NCI-H226 (cell line): ENCODE measurements at regions not wholly inside any gene's neighbourhood (a gene's known extent, or its start where the extent isn't known, plus 50 kb on each side); places are given as distances from the start of the nearest gene placed in this dataset.
A peak's percentile ranks its signal among the peaks of the same experiment; 100 is the strongest.
"Not testable (repeated sequence)": the region's sequence is repeated elsewhere in the genome, so short reads cannot be mapped to it uniquely, and the experiment has no call there.

Experiments used
- DNase-seq: peaks from one replicate; pipeline ENCODE4 v3.0.0-alpha.2; 2015

DNA sequence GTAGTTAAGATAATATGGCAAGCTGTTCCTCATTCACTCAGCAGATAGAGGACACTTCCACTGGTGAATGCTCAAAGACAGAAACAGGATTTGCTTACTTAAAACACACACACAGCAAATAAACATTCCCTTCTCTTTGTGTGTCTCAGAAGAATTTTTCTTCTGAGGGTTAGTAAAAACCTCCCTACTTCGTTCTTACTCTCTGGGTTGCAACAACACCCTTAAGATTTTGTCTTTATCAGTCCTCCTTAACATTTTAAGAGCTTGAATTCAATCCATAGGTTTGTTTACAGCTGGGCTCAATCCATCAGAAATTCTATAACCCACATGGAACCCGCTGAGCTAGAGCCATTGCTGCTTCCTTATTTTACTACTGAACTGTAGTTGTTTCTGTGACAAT lies 237.4 kb upstream of the PIK3R1 start:
- no peak for DNase-seq

DNA sequence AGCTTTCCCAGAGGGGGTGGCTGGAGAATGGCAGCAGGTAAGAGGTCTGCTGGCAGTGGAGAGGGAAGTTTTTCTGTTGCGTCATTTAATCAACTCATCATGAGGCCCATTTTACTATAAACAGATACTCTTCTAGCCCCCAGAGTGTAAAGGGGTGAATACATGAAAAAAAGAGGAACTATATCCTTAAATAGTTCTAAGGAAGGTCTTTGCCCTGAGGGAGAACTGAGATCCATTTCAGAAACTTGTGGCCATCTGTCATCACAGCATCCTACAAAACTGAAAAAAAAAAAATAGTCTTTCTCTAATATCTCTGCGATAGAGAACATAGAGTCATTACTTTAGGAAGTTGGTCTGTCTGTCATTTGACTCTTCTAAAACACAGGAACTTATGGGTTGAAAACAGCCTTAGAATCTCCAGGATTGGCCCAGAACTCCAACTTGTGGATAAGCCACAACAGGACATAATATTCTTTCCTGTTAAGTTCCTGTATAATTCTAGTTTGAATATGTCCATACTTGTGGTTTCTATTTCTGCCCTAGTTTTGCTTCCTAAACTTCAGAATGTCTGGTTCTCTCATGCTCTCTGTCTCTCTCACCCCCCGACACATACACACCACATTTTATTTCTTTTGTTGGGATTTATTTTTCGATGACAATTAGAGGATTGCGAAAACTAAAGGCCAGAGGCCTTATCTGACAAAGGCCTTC lies 238.5 kb upstream of the PIK3R1 start:
- no peak for DNase-seq

DNA sequence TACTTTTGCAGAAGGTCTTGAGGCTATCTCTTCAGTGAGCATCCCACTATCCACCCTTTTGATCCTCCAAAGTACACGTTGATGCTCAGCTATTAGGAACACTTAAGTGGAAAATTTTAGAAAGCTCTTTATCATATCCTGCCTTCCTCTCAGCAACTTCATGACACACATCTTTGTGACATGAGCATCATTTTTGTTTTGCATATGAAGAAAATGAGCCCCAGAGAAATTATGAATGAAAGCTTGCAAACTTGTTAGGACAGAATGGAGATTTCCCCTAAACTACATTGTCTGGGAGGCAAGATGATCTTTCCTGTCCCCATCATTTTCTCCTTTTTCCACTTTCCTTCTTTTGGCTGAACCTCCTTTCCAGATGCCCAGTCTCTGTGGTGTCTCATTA lies 239.4 kb upstream of the PIK3R1 start:
- DNase-seq: no peak

DNA sequence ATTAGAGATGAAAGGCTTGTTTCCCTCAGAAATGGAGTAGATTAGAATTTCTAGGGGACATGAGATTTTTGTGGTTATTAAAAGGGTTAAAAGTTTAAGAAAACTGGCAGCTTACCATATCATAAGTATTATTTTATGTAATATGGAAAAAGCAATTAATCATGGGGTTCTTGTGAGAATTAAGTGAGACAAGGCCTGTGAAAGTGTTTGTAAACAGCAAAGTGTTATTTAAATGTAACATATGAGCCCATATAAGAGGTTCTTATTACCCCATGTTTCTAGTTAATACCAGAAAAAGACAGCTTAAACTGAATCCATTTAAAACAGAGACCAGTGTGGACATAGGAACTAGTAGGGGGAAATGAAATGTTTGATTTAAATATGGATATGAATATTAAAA lies 241.1 kb upstream of the PIK3R1 start:
- no peak for DNase-seq

DNA sequence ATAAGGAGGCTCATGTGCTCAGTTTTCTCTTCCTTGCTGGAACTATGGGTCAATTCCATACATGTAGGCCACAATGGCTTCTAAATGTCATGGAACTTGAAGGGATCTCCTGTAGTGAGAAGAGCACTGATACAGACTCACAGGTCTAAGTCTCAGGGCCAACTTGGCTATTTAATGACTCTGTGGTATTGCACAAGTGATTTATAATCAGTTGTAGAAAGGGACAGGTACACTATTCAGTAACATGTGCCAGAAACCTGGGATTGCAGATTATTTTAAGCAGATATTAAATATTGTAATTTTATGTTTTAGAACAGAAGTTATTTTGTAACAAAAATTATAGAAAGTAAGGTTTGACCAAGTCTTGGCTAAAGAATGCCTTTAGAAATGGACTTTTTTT lies 241.5 kb upstream of the PIK3R1 start:
- no peak for DNase-seq

DNA sequence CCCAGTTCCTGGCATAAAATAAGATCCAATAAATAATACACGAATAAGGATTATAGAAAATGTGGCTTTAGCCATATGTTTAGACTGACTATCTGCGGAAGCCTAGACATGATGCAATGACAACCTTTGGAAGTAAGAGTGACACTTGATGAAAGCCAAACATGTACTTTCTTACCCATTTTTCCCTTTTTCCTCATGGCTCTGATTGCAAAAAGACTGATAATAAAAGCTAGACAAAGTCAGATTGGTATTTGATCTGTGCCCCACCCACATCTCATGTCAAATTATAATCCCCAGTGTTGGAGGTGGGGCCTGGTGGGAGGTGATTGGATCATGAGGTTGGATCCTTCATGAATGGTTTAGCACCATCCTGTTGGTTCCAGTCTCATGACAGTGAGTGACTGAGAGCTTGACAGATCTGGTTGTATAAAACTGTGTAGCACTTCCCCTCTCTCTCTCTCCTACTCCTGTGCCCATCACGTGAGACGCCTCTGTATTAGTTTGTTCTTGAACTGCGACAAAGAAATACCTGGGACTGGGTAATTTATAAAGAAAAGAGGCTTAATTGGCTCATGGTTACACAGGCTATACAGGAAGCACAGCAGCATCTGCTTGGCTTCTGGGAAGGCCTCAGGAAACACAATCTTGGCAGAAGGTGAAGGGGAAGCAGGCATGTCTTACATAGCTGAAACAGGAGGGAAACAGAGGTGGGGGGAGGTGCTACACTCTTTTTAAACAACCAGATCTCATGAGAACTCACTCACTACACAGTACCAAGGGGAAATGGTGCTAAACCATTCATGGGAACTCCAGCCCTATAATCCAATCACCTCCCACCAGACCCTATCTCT lies 243.4 kb upstream of the PIK3R1 start:
- DNase-seq: no peak

DNA sequence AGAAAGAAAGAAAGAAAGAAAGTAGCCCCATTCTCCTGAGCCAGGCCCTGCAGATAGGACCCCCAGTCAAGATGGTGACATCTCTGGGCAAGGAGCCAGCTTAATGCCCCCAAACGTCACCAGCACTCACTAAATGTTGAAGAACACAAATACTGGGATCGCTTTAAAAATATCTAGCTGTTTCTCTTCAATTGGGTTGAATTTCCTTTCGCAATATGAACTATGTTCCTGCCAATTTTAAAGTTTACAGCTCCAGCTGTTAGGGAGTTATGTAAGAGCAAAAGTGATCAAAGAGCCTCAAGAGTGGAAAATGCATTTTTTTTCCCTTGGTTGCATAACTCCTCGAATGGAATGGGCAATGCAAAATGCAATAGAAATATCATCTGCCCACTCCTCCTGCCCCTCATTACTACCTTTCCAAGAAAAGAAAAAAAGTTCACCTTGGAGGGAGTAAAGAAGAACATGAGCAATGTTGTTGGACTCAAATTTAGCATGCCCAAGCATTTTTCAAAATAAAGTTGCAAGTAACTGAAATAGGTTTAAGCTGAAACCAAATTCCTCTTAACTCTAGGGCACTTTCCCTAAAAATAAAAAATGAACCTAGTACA lies 244.2 kb upstream of the PIK3R1 start:
- peak; percentile 33 for DNase-seq

DNA sequence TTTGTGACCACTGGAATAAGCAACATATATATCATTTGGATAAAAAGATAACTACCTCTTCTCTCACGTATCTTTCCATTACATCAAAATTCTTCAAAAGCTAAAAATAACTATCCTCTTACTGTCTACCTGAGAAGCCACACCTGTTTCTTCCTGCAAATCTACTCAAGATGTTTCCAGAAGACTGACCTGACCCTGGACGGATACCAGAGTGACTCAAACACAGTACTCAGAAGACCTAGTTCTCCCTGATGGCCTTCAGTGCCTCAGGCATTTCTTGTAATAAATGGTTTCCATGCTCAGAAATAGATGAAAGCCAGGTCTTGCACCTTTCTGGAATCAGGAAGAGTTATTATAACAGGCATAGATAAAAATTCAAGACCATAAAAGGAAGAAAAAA lies 245.9 kb upstream of the PIK3R1 start:
- DNase-seq: no peak

DNA sequence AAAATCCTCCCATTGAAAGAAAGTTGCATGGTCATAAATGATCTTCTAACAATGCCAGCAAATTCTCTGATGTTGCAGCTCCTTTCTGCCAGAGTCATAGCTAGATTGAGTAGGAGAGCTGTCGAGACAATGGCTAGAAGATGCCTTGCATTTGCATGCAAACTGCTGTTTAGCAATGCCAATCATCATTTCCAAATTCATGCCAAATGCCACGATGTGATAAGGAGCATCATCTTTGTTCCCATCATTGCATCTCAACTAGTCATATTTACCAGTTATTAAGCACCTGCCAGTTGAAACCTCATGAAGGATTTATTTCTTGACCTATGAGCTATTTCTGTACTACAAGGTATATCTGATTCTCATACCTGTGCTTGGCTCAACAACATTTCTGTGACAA lies 246.4 kb upstream of the PIK3R1 start:
- no peak for DNase-seq

DNA sequence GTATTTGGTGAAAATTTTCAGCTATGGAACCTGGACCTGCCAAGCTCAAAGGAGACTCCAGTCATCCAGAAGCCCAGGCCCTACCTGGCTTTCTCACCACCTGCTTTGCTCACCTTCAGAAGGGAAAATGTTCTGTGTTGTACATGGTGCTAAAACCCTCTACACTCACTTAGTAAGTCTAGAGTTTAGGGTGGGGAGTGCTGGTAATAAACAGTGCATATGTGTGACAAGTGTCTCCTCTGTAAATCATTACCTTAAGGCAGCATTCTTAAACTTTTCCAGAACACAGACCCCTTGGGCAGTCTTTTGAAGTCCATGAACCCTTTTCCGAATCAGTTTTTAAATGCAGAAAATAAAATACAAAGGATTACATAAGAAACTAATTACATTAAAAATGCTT lies 248.8 kb upstream of the PIK3R1 start:
- DNase-seq: no peak

DNA sequence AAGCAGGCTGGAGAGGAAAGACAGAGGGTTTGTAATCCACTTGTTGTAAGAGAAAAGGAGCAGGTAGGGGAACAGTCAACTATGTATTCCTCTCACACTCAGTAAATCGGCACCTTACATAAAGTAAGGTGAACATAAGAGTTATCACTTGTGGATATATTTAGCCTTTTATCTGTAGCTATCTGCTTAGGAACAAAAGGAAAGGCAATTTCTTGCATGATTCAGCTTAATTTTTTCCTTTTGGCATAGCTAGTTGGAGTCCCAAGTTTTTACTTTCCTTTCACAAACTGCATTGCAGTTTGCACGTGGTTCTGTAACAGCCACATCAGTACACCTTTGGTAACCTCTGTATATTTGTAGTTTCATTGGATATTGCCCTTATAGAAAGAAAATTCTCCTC lies 250.9 kb upstream of the PIK3R1 start:
- no peak for DNase-seq

DNA sequence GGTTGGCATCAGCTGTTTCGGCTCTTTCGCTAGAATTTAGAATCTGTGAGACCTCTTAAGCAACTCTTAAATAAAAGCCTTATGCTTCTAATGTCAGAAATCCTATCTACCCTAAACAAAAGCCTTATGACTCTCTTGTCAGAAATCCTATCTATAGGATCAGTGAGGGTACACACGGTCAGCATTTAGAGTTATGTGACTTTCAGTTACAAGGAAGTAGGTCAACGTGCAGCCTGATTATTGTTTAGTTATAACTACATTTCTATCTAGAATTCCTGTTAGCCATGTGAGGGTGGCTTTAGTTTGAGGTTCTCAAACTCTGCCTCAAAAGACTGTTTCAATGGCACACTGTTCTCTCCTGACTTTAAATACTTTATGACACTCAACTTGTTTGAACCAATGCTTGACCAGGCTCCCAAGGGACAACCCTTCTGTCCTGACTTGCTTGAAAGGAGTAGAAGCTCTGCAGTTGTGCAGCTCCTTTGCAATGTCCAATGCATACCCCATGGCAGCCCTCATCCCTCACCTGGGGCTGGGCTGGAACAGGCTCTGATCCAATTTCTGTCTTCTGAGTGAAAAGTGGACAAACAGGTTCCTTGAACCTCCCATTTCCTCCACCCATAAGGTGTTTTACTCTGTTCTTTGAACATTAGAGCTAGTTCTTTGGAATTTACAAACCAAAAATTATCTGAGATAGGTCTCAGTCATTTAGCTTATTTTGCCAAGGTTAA lies 251.6 kb upstream of the PIK3R1 start:
- no peak for DNase-seq

DNA sequence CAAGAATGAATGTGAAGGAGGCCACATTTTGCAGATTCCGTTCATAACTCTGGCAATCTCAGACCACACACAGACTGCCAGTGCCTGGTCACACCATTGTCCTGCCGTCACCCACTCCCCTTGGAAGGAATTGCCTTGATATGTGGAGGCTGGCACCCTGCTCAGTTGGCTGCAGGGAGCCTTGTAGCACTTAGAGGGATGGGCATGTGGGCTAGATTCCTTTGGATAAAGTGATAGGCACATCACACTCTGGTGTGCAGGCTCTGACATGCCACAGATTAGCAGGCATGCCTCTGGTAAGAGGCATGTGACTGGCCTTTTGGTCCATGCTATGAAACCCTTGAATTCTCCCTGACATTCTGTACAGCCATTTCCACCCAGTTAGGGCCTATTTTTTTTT lies 254.6 kb upstream of the PIK3R1 start:
- no peak for DNase-seq

DNA sequence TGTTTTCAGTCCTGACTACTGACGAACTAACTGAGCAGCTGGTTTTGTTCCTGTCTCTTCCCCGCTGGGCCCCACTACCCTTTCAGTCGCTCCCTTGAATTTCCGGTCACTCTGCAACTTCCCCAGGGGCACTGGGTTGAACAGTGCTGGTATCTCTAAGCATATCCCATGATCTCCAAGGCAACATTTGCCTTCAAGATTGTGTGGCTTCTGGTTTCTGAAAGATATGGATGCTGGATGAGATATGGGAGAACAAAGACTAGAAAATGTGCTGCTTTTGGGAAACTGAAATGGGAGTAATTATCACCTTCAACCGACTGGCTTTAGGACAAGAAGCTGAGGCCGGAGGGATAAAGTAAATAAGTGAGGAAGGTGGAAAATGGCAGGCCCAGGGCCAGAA lies 258.2 kb upstream of the PIK3R1 start:
- DNase-seq: no peak

DNA sequence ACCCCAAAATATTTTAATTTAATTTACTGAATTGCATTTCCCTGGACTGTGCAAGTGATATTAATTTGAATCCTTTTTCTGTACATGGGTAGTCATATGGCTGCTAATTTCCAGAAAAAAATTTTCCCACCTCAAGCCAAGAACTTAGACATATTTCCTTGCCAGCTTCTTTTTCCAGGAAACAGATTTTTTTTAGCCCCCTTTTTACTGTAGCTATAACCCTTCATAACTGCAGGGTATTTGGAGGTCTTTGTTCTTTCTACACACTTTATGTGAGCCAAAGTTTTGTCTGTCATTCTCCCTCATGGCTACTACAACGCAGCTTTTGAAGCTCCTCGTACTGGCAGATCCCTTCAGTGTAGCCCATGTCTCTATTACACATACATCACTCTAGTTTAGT lies 261.2 kb upstream of the PIK3R1 start:
- no peak for DNase-seq

DNA sequence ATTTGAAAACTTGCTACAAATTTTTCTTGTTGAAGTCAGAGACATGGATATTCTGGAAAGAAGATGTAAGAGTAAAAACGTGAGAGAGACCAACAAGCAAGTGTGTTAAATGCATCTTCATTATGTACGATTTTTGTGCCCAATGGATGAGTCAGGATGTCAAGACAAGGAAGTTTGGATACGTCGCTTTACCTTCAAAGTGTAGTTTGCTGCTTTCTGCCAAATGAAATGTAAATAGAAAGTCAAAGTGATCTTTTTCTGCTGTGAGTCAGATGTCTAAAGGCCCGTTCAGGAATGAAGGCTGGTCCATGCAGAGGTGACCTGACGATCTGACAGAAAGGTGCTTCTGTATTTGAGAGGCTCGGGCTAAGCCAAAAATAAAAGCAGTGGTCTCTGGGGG lies 273.1 kb upstream of the PIK3R1 start:
- DNase-seq: peak; percentile 64

DNA sequence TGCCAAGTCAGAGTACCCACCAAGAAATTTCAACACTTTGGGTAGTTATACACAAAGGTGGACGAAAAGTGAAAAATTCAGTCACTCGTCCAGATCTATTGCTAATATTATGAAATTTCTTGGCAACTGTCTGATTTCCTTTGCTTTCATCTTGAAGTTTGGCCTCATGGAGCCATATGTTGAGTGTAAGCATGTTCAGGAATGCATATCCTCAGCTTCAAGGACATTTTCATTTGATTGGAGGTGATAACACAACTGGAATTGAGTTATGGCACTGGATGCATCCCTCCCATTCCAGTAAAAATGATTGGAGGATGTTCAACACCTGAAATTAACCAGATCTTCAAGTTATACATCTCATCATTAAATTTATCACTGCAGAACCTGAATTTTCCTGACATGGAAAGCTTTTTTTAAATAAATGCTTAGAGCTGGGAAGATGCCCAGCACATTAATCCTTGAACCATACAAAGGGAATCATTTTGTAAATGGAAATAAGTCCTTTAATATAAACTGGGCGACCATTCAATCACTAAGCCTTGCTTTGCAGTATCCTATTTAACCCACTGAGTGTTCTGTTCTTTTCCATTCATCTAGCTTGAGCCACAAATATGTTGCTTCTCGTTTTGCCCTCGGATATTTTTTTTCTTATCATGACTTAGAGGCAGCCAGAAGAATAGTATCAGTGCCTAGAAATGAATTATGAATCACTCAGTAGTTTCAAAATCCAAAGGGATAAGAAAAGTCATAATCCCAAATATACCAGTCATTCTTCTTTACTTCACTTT lies 273.7 kb upstream of the PIK3R1 start:
- peak; percentile 81 for DNase-seq

DNA sequence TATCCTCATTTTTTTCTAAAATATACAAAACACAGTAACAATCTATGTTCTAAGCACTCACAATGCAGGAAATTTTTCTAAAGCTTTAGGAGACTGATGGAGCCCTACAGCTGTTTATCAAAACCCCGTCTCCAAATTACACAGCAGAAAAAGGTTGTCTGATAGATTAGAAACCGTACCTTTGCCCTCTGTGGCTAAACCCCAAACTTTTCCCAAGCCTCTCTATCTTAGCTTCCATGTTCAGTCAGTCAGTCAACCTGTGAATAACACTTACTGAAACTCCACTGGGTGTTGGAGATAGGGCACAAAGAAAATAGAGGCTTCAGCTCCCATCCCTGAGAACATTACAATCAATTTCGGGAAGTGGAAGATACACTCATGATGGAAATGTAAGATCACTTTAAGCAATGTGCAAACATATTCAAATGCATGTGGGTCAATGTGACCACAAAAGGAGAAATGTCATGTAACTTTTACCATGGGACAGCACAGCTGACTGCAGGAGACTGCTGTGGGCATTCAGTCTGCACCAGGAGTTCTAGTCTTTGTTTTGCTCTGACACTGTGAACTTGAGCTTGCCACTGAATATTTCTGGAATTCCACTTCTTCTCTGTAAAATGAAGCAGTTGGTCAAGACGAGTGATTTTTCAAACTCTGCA lies 279.5 kb upstream of the PIK3R1 start:
- no peak for DNase-seq

DNA sequence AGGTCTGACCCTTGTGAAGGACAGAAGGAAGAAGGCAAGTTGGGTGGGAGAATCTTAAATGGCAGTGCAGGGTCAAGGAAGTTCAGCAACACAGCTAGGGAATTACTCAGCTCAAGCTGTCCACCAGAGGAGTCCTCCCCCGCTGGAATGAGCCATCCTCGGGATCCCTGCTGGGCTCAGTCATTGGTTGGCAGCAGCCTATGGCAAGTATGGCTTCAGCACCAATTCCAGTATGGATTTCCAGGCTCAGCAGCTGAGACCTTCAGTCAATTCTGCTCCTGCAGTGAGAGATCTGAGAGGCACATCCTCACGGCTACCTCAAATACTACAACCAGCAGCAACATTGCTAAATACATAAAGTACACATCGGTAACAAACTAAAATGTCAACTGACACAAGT lies 280.6 kb upstream of the PIK3R1 start:
- DNase-seq: no peak

DNA sequence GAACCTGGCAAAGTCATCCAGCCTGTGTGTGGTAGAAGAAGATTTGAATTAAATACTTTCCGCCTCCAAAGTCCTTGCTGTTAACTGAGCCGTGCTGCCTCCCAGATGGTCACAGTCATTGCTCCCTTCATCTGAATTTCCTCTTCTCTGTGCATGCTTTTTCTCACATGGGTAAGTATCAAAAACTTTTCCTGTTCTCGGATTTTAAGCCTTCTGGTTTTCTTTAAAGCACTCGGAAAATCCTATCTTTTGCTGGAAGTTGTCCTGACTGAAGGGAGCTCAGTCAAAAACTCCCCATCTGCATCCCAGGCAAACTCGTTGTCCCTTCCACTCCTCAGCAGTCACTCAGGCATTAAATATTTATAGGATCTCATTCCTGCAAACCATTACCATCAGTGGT lies 290.0 kb upstream of the PIK3R1 start:
- DNase-seq: no peak

DNA sequence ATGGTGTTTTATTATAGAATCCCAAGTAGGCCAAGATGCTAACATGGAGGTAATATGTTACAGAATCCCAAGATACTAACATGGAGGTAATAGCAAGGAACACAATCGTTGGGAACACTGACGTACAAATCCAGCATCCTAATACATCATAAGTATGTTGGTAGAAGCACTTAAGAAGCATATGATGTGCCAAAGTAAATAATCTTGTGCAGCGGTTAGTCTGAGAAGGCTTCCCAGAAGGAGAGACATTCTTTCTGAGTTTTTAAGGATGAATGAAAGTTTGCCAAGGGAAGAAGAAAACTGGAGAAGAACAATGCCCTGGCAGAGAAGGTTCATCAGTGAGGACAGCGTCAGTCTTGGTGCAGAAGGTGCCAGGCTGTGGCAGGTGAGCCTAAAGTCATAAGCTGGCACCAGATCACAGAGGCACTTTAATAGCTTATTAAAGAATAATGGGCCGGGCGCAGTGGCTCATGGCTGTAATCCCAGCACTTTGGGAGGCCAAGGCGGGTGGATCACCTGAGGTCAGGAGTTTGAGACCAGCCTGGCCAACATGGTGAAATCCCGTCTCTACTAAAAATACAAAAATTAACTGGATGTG lies 294.5 kb upstream of the PIK3R1 start:
- no peak for DNase-seq

DNA sequence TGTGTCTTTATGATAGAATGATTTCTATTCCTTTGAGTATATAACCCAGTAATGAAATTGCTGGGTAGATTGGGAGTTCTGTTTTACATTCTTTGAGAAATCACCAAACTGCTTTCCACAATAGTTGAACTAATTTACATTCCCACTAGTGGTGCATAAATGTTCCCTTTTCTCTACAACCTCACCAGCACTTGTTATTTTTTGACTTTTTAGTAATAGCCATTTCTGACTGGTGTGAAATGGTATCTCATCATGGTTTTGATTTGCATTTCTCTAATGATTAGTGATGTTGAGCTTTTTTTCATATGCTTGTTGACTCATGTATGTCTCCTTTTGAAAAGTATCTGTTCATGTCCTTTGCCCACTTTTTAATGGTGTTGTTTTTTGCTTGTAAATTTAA lies 296.0 kb upstream of the PIK3R1 start:
- DNase-seq: not testable (repeated sequence)
